Ecto neural progenitor cell (in vitro differentiated cells): ENCODE measurements at regions not wholly inside any gene's neighbourhood (a gene's known extent, or its start where the extent isn't known, plus 50 kb on each side); places are given as distances from the start of the nearest gene placed in this dataset.

ENCODE experiments used
- DNase-seq: peaks from one replicate; pipeline ENCODE4 v3.0.0-alpha.2; 2018; ENCODE audit warnings: low spot score

GRCh38 chr9:80635065-80635464, 1054.3 kb downstream of the TLE1 start:
- DNase-seq, result no peak

GRCh38 chr9:80632041-80632440, 1057.3 kb downstream of the TLE1 start:
- DNase-seq, result no peak

DNA sequence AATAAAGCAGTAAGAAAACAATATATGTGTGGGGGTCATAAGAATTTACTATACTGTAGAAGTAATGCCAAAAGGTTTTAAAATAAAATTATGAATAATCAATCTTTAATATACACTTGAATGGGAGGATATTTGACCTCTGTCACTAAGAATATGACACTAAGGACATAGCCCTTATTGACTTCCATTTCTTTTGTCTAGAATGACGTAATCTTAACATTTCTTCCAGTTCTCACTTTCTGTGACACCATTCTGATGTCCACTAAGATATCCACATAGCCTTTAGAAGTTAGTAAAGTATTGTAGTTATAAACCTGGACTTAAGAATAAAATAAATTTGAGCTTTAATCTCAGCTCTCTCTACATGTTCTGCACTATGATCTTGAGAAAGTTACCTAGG, 1050.7 kb downstream of the TLE4 start:
- DNase-seq, result no peak

DNA sequence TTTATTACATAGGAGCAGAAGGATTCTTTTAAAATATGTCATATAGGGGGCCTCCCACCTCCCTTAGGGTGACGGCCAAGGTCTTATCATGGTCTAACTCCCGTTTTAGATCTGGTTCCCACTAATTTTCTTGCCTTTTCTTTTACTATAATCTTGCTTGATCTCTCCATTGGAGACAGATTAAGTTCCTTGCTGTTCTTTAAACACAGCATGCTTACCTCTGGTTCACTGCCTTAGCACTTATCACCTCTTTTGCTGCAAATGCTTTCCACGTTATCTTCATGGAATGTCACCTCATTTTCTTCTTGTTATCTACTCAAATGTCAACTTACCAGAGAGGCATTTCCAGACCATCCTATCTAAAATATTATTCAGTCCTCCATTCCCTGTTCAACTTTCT, 1047.6 kb downstream of the TLE4 start:
- no peak for DNase-seq

DNA sequence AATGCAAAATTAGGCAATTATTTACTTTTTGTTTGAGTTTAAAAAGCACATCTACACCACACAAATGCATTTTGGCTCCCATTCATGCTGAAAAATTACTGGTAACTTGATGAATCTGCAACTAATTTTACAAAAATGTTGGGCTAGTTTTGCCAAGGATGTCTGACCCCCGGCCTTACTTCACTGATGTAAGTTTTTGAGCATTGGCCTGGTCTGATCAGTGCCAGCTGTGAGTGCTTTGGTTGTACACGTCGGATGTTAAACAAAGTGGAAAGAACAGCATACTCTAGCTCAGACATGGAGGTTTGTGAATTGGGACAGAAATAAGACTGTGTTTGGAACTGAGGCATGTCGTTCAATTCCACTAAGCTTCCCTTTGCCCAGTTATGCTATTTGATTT, 1044.2 kb downstream of the TLE4 start:
- no peak for DNase-seq

DNA sequence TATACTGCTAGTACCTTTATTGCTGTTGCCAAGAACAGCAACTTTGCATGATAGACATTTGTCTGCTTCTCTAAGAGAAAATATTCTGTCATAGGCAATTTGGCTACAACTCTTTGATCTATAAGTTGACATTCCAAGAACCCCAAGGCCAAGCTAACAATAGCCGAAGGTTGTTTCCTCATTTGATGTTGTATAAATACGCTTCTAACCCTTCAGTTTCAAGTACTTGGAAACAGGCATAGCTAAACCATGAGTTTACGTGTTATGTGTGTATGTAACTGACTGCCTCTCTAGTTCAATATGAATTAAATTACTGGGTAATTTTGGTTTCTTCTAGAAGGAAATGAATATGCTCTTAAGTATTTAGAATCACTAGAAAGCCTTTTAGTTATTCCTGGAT, 1034.0 kb downstream of the TLE4 start:
- no peak for DNase-seq

- no peak for DNase-seq
These were observed 1033.4 kb downstream of the TLE4 start for GRCh38 chr9:80605129-80605528.

DNA sequence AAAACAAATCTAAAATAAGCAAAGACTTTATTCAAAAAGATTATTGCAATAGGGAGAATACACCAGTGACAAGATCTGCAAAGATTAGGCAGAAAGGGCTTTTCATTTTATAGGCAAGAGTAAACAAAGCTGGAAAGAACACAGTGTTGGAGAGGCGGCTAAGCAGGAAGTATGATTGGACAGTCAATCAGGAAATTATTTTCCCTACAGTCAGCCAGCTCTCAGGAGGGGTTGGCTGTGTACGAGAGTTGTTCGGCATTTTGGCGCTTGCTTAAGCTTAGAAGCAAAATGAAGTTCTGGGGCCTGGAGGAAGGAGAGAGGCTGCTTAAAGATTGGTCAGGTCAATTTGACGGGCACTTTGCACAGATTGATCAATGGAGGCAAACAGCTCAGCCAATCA, 1030.5 kb downstream of the TLE4 start:
- no peak for DNase-seq

DNA sequence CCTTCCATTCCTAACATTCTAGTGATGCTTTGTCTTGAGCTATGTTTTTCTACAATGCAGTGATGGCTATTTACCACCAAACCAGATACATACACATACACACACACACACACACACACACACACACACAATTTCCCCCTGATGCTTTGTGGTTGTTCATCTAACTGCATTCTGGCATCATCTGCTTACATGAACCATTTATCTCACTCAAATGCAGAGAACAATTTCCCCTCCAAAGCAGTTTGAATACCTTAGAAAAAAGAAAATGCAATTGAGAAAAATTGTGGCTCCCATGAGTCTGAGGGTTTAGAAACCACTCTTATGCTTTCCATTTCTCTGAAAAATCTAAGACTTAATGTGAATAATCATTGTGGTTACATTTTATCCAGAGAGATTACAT, 1024.8 kb downstream of the TLE4 start:
- no peak for DNase-seq

DNA sequence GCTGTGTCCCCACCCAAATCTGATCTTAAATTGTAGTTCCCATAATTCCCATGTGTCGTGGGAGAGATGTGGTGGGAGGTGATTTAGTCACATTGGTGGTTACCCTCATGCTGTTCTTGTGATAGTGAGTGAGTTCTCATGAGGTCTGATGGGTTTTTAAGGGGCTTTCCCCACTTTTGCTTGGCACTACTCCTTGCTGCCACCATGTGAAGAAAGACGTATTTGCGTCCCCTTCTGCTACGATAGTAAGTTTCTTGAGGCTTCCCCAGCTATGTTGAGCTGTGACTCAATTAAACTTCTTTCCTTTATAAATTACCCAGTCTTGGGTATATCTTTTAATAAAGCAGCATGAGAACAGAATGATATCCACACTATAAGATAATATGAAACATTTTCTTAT, 1023.4 kb downstream of the TLE4 start:
- no peak for DNase-seq

DNA sequence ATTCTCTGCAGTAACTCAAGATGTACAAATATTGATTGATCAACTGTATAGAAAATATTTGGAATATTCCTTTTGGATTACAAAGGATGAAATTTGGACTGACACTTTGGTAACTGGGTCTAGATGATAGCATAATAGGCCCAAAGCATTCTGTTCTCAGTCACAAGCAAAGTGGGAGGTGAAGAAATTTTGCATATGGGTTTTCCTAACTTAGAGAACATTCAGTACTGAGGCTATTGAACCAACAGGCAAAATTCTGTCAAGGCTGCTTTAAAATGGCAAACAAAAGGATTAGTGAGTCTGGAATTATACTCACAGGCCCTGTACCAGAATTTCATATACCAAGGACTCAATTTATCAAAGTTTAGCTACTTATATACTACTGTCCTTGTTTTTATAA, 1020.6 kb downstream of the TLE4 start:
- DNase-seq, result no peak

DNA sequence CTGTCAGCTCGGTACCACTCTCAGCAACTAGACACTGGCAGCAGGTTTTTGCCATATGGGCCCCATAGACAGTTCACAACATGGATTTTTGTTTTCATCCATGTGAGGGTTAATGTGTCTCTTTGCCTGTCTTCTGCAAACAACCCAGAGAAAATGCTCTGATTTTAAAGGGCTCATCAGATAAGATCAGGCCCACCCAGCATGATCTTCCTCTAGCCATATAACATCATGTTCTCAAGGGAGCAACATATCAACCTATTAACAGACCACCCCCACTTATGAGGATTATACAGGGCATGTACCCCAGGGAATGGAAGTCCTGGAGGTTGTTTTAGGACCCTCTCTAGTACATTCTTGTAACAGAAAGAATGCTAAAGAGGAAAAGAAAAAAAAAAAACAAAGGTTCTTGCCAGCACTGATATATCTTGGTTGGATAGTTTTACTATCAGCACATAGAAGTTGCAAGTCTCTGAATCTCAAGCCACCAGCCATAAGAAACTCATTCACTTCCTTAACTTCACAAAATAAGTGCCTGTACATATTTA, 1015.1 kb downstream of the TLE4 start:
- no peak for DNase-seq

DNA sequence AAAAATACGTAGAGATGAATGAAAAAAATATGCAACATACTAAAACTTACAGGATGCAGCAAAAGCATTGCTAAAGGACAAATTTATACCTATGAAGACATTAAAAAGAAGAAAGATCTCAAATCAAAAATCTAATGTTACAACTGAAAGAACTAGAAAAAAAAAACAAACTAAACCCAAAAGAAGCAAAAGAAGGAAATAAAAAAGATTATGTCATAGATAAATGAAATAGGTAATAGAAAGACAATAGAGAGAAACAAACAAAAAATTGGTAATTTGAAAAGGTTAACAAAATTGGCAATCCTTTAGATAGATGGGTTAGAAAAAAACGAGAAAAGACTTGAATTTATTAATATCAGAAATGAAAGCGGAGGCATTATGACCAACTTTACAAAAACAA, 1000.2 kb downstream of the TLE4 start:
- no peak for DNase-seq

GRCh38 chr9:80569236-80569635, 997.5 kb downstream of the TLE4 start:
- no peak for DNase-seq

DNA sequence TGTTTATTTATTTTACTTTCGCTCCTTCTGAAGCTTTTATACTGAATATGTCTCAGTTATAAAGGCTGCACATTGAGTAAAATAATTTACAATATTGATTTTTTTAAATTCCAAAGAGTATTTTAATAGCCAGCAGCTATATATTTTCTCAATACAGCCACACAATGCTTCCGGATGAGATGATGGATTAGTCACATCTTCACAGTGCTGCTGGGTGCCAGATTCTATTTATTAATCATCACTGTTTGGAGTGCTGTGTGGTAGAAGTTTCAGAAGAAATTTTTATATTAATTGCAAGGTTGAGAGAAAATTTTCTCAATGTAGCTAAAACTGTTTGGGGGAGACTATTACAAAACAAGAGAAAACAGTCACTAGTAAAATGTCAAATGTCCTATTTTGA, 989.8 kb downstream of the TLE4 start:
- DNase-seq, result no peak

DNA sequence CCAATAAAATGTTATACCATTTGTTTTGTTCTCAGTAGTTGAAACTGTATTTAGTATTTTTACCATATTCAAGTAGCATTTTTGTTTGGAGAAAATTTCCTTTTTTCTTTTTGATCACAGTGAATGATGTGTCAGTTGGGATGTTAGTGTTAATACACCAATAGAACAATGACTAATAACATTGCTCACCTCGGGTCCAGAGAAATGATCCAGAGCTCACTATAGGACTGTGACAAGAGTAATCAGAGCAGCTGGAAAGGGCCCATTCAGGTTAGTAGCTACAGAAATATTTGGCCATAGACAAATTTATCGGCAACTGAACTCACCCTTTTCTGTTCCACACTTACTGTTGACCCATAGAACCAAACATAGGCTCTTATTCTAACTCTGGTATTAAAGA, 989.2 kb downstream of the TLE4 start:
- no peak for DNase-seq

DNA sequence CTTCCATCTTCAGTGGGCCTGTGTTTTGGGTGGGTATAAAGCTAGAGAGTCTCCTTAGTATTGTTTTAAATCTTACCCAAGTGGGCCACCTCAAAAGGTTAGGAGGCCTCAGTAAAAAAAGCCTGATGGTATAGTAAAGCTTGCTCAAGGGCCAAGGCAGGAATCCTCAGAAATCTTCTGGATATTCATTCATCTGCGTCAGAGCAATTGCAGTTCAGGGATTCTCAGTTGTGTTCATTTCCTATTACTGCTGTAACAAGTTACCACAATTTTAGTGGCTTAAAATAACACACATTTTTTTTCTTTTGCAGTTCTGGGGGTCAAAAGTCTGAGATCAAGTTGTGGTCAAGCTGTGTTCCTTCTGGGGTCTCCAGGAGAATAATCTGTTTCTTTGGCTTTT, 985.5 kb downstream of the TLE4 start:
- DNase-seq, result no peak

GRCh38 chr9:80556631-80557030, 984.9 kb downstream of the TLE4 start:
- no peak for DNase-seq

- DNase-seq, result no peak
These were observed 984.1 kb downstream of the TLE4 start for GRCh38 chr9:80555782-80556325.

DNA sequence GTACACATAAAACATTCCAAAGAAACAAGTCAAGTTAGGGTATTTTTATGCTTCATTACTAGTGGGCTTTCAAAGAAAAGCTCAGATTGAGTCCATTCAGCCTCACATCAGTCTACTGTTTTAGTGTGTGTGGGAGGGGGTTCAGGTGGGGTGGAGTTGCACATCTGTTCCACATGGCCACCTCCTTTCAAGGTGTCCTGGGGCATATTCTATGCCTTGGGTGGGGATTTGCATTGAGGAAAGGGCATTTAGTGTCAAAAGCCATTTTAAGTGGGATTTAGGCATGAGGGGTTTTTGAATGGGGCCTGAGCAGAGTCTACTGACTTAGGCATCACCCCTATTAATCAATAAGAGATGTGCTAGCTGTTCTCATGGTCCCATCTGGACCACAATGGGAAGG, 983.1 kb downstream of the TLE4 start:
- DNase-seq, result no peak

- DNase-seq, result no peak
These were observed 982.5 kb downstream of the TLE4 start for GRCh38 chr9:80554301-80554700.

GRCh38 chr9:80552931-80553330, 981.2 kb downstream of the TLE4 start:
- DNase-seq, result no peak

DNA sequence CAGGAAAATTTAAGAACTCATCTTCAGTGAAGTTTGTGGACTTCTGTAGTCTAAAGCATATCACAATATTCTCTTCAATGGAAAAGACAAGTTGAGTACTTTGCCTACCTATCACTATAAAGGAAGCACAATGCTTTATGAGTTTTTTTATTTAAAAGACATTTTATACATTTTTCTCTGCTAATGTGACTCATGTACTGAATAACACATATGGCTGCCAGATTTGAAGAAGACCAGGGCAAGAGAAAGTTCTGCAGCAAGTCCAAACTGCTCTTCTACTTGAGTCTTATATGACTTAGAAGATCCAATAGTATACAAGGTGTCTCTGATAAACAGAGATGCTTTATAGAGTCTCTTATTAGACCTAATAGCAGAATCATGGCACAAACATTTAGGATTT, 978.4 kb downstream of the TLE4 start:
- DNase-seq, result no peak

DNA sequence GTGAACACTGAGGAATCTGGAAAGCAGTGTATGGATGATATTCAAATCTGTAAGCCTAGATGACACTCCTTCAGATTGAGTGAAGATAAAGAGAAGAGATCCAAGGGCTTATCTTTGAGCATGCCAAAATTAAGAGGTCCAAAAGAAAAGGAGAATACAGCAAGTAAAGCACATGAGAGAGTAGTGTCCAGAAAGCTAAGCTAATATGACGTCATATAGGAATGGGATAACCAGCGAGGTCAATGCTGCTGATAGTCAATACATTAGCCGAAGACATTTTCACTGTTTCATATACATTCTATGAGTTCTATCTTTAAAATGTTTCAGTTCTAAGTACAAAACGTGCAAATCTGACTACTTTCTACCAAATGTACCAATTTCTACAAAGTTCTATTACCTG, 975.8 kb downstream of the TLE4 start:
- DNase-seq, result no peak

- DNase-seq, result no peak
These were observed 968.6 kb downstream of the TLE4 start for GRCh38 chr9:80540387-80540786.
